ENCODE measurements at regions not wholly inside any gene's neighbourhood (a gene's known extent, or its start where the extent isn't known, plus 50 kb on each side); places are given as distances from the start of the nearest gene placed in this dataset.

- Mint-ChIP-seq H3K36me3 (peaks cover 6% of the 10 kb centered on the region), H3K27ac (no peak overlapping the region), H3K4me3 (no peak overlapping the region), H3K9me3 (no peaks in the 10 kb centered on the region), H3K27me3 (peaks cover 4% of the 10 kb centered on the region), H3K4me1 (ENCODE audit: unreplicated experiment) (no peaks in the 10 kb centered on the region)
- no peak for DNase-seq (ENCODE audit: extremely low spot score, unreplicated experiment)
- TF ChIP-seq, protein P1, sequence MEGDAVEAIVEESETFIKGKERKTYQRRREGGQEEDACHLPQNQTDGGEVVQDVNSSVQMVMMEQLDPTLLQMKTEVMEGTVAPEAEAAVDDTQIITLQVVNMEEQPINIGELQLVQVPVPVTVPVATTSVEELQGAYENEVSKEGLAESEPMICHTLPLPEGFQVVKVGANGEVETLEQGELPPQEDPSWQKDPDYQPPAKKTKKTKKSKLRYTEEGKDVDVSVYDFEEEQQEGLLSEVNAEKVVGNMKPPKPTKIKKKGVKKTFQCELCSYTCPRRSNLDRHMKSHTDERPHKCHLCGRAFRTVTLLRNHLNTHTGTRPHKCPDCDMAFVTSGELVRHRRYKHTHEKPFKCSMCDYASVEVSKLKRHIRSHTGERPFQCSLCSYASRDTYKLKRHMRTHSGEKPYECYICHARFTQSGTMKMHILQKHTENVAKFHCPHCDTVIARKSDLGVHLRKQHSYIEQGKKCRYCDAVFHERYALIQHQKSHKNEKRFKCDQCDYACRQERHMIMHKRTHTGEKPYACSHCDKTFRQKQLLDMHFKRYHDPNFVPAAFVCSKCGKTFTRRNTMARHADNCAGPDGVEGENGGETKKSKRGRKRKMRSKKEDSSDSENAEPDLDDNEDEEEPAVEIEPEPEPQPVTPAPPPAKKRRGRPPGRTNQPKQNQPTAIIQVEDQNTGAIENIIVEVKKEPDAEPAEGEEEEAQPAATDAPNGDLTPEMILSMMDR (conservative IDR thresholded peaks at IDR 0.05): no peak
These were observed 1018.6 kb downstream of the TUSC7 start for GRCh38 chr3:117728226-117728625.

GRCh38 chr3:117734496-117734895 is 1024.9 kb downstream of the TUSC7 start:
- Mint-ChIP-seq H3K27ac (no peak overlapping the region), H3K36me3 (no peaks in the 10 kb centered on the region), H3K4me3 (no peak overlapping the region), H3K9me3 (peaks cover 14% of the 10 kb centered on the region), H3K27me3 (peaks cover 4% of the 10 kb centered on the region), H3K4me1 (ENCODE audit: unreplicated experiment) (peaks cover 14% of the 10 kb centered on the region)
- TF ChIP-seq, protein P1 (conservative IDR thresholded peaks at IDR 0.05): no peak
- no peak for DNase-seq (ENCODE audit: extremely low spot score, unreplicated experiment)

GRCh38 chr3:117735481-117736101 is 1026.0 kb downstream of the TUSC7 start:
- peaks cover 14% of the 10 kb centered on the region for H3K4me1 Mint-ChIP-seq (ENCODE audit: unreplicated experiment)
- H3K4me3 Mint-ChIP-seq: peak overlapping the region; percentile 1
- no peaks in the 10 kb centered on the region for H3K36me3 Mint-ChIP-seq
- H3K9me3 Mint-ChIP-seq: peaks cover 14% of the 10 kb centered on the region
- no peak overlapping the region for H3K27ac Mint-ChIP-seq
- TF ChIP-seq, protein P1 (conservative IDR thresholded peaks at IDR 0.05): no peak
- no peak for DNase-seq (ENCODE audit: extremely low spot score, unreplicated experiment)
- H3K27me3 Mint-ChIP-seq: no peaks in the 10 kb centered on the region

- Mint-ChIP-seq H3K36me3 (no peaks in the 10 kb centered on the region), H3K27me3 (no peaks in the 10 kb centered on the region), H3K4me3 (no peak overlapping the region), H3K27ac (no peak overlapping the region), H3K9me3 (peaks cover 14% of the 10 kb centered on the region), H3K4me1 (ENCODE audit: unreplicated experiment) (peaks cover 14% of the 10 kb centered on the region)
- no peak for DNase-seq (ENCODE audit: extremely low spot score, unreplicated experiment)
- TF ChIP-seq, protein P1 (conservative IDR thresholded peaks at IDR 0.05): no peak
These were observed 1027.3 kb downstream of the TUSC7 start for GRCh38 chr3:117736846-117737245.

DNA sequence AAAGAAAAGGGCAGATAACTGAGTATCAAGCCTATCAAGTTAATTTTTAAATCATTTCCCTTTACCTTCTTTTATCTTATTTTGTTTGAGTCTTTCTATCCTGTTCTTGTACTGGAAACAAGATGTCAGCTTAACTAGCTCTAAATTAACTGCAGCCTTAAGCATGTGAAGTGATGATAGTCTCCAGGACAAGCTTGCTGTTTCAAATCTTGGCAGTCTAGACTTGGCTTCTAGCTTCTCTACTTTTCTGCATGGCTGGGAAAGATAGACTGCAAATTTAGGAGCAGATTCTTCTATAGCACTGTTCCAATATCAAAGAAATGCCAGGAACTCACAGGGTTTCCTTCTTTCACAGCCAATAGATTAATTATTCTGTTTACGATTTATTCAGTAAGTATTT is 1034.4 kb downstream of the TUSC7 start:
- no peak for DNase-seq (ENCODE audit: extremely low spot score, unreplicated experiment)
- Mint-ChIP-seq H3K4me3 (no peak overlapping the region), H3K4me1 (ENCODE audit: unreplicated experiment) (no peaks in the 10 kb centered on the region), H3K27me3 (no peaks in the 10 kb centered on the region), H3K36me3 (no peaks in the 10 kb centered on the region), H3K27ac (no peak overlapping the region), H3K9me3 (peaks cover 9% of the 10 kb centered on the region)
- TF ChIP-seq, protein P1 (conservative IDR thresholded peaks at IDR 0.05): no peak

- TF ChIP-seq, protein P1 (conservative IDR thresholded peaks at IDR 0.05): no peak
- Mint-ChIP-seq H3K27me3 (no peaks in the 10 kb centered on the region), H3K36me3 (no peaks in the 10 kb centered on the region), H3K4me3 (no peak overlapping the region), H3K9me3 (peaks cover 9% of the 10 kb centered on the region), H3K4me1 (ENCODE audit: unreplicated experiment) (no peaks in the 10 kb centered on the region), H3K27ac (no peak overlapping the region)
- DNase-seq (ENCODE audit: extremely low spot score, unreplicated experiment): no peak
These were observed 1035.4 kb downstream of the TUSC7 start for GRCh38 chr3:117744935-117745334.

Data from type B pancreatic cell (in vitro differentiated cells).